ENCODE measurements at regions not wholly inside any gene's neighbourhood (a gene's known extent, or its start where the extent isn't known, plus 50 kb on each side); places are given as distances from the start of the nearest gene placed in this dataset.
"Not testable (repeated sequence)": the region's sequence is repeated elsewhere in the genome, so short reads cannot be mapped to it uniquely, and the experiment has no call there.

DNA sequence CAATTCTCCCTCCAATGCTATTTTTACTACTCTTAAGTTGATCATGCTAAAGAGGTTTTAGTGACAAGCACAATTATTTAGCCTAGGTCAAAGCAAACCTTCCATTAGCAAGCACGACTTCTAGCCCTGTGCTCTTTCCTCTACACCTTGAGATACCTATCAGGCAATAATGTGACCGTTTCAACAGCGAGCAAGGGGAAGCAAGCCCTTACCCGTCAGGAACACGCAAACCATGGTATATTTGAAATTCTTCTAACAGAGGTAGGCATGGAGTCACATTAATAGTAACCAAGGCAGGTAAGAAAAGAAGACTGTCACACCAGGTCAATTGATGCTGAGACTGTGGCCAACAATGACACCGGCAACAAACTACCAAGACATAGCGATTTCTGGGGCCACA, 68.9 kb upstream of the VGLL4 start:
- intact Hi-C loops (cut with DNase I): loop anchor here in 1 of 10 donors (10.0 kb wide), 1 partner anchor 48 kb away; no protein-coding TSS in a partner anchor
- Histone ChIP-seq H3K27me3 (no peaks in the 10 kb centered on the region), H3K9me3 (peaks cover 0 to 10% (median 4%) of the 10 kb centered on the region in 11 donors), H3K27ac (no peak overlapping the region), H3K4me1 (peaks cover 0 to 29% (median 15%) of the 10 kb centered on the region in 9 donors), H3K36me3 (no peaks in the 10 kb centered on the region), H3K4me3 (no peak overlapping the region)
- ATAC-seq: no peak
- 92 to 93% methylated on average over 7 of the region's 7 CpGs for WGBS, 2 donors
- TF ChIP-seq CTCF (IDR thresholded peaks at IDR 0.05): no peak
- no peak for DNase-seq

DNA sequence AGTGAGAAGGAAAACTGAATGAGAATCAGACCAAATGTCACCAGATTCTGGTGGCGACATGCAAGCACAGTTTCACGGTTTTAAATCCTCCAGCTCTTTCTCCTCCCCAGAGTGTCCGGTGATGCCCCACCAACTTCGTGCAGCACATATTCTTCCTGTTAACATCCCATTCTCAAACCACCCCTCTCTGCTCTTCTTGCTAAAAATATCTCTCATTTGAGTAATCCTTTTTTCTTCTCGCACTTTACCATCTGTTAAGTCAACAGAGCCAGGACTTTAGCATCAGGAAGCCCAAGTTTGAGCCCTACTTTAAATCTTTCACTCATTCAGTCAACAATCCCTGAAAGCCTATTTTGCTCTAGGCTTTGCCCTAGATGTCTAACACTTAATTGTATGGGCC, 68.2 kb upstream of the VGLL4 start:
- Histone ChIP-seq H3K4me1 (peaks cover 0 to 21% (median 8%) of the 10 kb centered on the region in 9 donors), H3K4me3 (no peak overlapping the region), H3K27ac (no peak overlapping the region), H3K9me3 (peaks cover 0 to 10% (median 4%) of the 10 kb centered on the region in 11 donors), H3K27me3 (no peaks in the 10 kb centered on the region), H3K36me3 (no peaks in the 10 kb centered on the region)
- DNase-seq (no peak), ATAC-seq (no peak)
- intact Hi-C loops (cut with DNase I): loop anchor here in 1 of 10 donors (10.0 kb wide), 1 partner anchor 47 kb away; no protein-coding TSS in a partner anchor
- 54 to 56% methylated on average over 5 of the region's 5 CpGs for WGBS, 2 donors
- TF ChIP-seq CTCF (IDR thresholded peaks at IDR 0.05): no peak

DNA sequence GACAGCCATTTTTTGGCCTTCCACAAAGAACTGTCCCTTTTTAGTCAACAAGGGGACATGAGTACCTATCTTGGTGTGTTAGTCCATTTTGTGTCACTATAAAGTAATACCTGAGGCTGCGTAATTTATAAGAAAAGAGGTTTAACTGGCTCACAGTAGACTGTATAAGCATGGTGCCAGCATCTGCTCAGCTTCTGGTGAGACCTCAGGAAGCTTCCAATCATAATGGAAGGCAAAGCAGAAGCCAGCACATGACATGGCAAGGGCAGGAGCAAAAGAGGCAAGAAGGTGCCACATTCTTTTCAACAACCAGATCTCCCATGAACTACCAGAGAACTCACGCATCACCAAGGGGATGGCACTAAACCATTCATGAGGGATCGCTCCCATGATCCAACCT, 66.1 kb upstream of the VGLL4 start:
- intact Hi-C loops (cut with DNase I): loop anchor here in 1 of 10 donors (10.0 kb wide), 1 partner anchor 45 kb away; no protein-coding TSS in a partner anchor
- peaks cover 0 to 14% (median 4%) of the 10 kb centered on the region in 9 donors for H3K4me1 ChIP-seq
- no peak for TF ChIP-seq CTCF (IDR thresholded peaks at IDR 0.05)
- no peak overlapping the region for H3K27ac ChIP-seq
- H3K4me3 ChIP-seq: no peak overlapping the region
- H3K27me3 ChIP-seq: no peaks in the 10 kb centered on the region
- DNase-seq: no peak
- no peaks in the 10 kb centered on the region for H3K36me3 ChIP-seq
- no peak for ATAC-seq
- peaks cover 0 to 10% (median 4%) of the 10 kb centered on the region in 11 donors for H3K9me3 ChIP-seq
- 98 to 100% methylated on average over 3 of the region's 3 CpGs for WGBS, 2 donors

GRCh38 chr3:11707084-11707483, 63.4 kb upstream of the VGLL4 start:
- H3K4me3 ChIP-seq; intact Hi-C loops (cut with DNase I); ATAC-seq; H3K27ac ChIP-seq; H3K4me1 ChIP-seq; H3K27me3 ChIP-seq; DNase-seq; H3K36me3 ChIP-seq: not testable (repeated sequence)
- peaks cover 0 to 10% (median 4%) of the 10 kb centered on the region in 11 donors for H3K9me3 ChIP-seq
- 74 to 93% methylated on average over 2 of the region's 2 CpGs for WGBS, 2 donors

GRCh38 chr3:11706604-11707003, 62.9 kb upstream of the VGLL4 start:
- no peak overlapping the region for H3K27ac ChIP-seq
- peaks cover 0 to 13% (median 0%) of the 10 kb centered on the region in 9 donors for H3K36me3 ChIP-seq
- DNase-seq (no peak), ATAC-seq (no peak)
- no peak overlapping the region for H3K4me3 ChIP-seq
- no peaks in the 10 kb centered on the region for H3K27me3 ChIP-seq
- 94 to 97% methylated on average over 5 of the region's 5 CpGs for WGBS, 2 donors
- intact Hi-C loops (cut with DNase I): no loop called here
- TF ChIP-seq CTCF (IDR thresholded peaks at IDR 0.05): no peak
- H3K4me1 ChIP-seq: peaks cover 0 to 2% (median 0%) of the 10 kb centered on the region in 9 donors
- peaks cover 0 to 10% (median 4%) of the 10 kb centered on the region in 11 donors for H3K9me3 ChIP-seq

All from heart right ventricle (tissue), 16 donors.